SK-N-MC (cell line): ENCODE measurements at regions not wholly inside any gene's neighbourhood (a gene's known extent, or its start where the extent isn't known, plus 50 kb on each side); places are given as distances from the start of the nearest gene placed in this dataset.

Experiments used
- EZH2 ChIP-seq: fragments of 200-600 bp; sonication (generic); IDR thresholded peaks from one replicate; pipeline ENCODE4 v1.6.1; 2017; ENCODE audit warnings: antibody characterized with exemption
- POLR2AphosphoS5 ChIP-seq: IDR thresholded peaks from 2 replicates; pipeline ENCODE4 v1.6.1; 2012; ENCODE audit warnings: mild to moderate bottlenecking, low read depth, low read length, borderline replicate concordance

DNA sequence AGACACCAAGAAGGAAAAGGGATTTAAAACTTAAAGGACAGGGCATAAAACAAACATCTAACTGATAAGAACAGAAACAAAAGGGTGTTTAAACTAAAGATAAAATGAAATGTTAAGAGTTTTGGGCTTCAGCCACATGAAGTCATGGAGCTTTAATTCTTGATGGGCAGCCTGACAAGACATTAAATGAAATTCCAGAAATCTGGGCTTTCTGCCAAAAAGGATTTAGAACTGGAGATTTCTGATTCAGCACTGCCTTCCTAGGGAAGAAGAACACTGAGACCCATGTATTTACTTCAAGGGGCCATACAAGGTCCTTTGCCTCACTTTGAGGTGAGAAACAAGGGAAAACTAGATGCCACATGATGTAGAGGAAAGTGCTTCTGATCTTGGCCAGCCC lies 355.9 kb upstream of the RAG2 start:
- TF ChIP-seq POLR2AphosphoS5 (no peak), EZH2 (no peak)
